Prostate gland (tissue), 2 donors: ENCODE measurements at regions not wholly inside any gene's neighbourhood (a gene's known extent, or its start where the extent isn't known, plus 50 kb on each side); places are given as distances from the start of the nearest gene placed in this dataset.

Experiments used
- POLR2A ChIP-seq: fragments of 450-650 bp; IDR thresholded peaks from one replicate; pipeline ENCODE4 v1.6.1; 2016; ENCODE audit warnings: antibody characterized with exemption, mild to moderate bottlenecking
- POLR2AphosphoS5 ChIP-seq: sonication (generic); formaldehyde crosslinking; IDR thresholded peaks from one replicate; pipeline ENCODE4 v1.6.1; 2017; ENCODE audit warnings: antibody characterized with exemption
- TF ChIP-seq, protein P1 (sequence below), 4 experiments: fragments of 200-600 bp in 2 of 4; fragments of 450-650 bp in 2 of 4; sonication (generic) in 2 of 4; IDR thresholded peaks; 1 replicate in 3 of 4; 2 replicates in 1 of 4; pipeline ENCODE4 v1.5.1; 2016 to 2019; ENCODE audit warnings: antibody characterized with exemption in 4 of 4, mild to moderate bottlenecking in 2 of 4, moderate library complexity in 2 of 4

DNA sequence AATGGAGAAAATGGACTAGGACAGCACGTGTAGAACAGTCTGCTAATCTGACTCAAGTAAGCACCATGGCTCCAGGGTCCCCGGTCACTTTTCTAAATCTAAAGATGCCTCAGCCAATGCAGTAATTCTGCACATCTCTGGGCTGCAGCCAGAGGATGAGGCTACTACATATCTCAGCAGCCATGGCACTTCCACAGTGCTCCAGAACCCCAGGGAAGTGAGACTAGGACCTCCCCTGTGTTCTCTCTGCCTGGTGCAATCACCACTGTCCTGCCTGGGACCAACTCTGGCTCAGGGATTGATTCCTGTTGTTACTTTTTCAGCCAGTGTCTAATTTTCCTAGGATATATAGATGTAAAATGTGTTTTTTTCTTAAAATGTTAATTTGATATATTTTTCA lies 129.4 kb upstream of the TOP3B start:
- TF ChIP-seq, protein P1, sequence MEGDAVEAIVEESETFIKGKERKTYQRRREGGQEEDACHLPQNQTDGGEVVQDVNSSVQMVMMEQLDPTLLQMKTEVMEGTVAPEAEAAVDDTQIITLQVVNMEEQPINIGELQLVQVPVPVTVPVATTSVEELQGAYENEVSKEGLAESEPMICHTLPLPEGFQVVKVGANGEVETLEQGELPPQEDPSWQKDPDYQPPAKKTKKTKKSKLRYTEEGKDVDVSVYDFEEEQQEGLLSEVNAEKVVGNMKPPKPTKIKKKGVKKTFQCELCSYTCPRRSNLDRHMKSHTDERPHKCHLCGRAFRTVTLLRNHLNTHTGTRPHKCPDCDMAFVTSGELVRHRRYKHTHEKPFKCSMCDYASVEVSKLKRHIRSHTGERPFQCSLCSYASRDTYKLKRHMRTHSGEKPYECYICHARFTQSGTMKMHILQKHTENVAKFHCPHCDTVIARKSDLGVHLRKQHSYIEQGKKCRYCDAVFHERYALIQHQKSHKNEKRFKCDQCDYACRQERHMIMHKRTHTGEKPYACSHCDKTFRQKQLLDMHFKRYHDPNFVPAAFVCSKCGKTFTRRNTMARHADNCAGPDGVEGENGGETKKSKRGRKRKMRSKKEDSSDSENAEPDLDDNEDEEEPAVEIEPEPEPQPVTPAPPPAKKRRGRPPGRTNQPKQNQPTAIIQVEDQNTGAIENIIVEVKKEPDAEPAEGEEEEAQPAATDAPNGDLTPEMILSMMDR (IDR thresholded peaks at IDR 0.05), result no peak
- TF ChIP-seq POLR2A (no peak), POLR2AphosphoS5 (no peak)
